WTC11 (cell line): ENCODE measurements at regions not wholly inside any gene's neighbourhood (a gene's known extent, or its start where the extent isn't known, plus 50 kb on each side); places are given as distances from the start of the nearest gene placed in this dataset.
A peak's percentile ranks its signal among the peaks of the same experiment; 100 is the strongest.

Experiments
- ATAC-seq: fragments of 200-7000 bp; cut with Tn5 transposase; 2 replicates; pipeline ENCODE4 v1.10.0; 2021; ENCODE audit warnings: mild to moderate bottlenecking, moderate library complexity
- CTCF ChIA-PET: fragments of 300-600 bp; sonication (Branson Sonifier 250); formaldehyde crosslinking; loops from one replicate; lab custom pipeline; 2021; ENCODE audit warnings: antibody characterized with exemption; lab: Charles Lee
- POLR2A ChIA-PET: fragments of 350-600 bp; sonication (Branson Sonifier 250); formaldehyde crosslinking; loops from one replicate; lab custom pipeline; 2021; ENCODE audit warnings: antibody characterized with exemption; lab: Charles Lee
- DNase-seq: peaks from one replicate; pipeline ENCODE4 v3.0.0; 2021; ENCODE audit warnings: low spot score
- H3K27ac Mint-ChIP-seq: 2 replicates; pipeline ENCODE4 v1.8.0; 2021; ENCODE audit warnings: mixed read lengths
- H3K27me3 Mint-ChIP-seq: 2 replicates; pipeline ENCODE4 v1.8.0; 2021; ENCODE audit warnings: low read depth, mild to moderate bottlenecking, moderate library complexity, mixed read lengths
- H3K36me3 Mint-ChIP-seq: 2 replicates; pipeline ENCODE4 v1.8.0; 2021; ENCODE audit warnings: mixed read lengths
- H3K4me1 Mint-ChIP-seq: 2 replicates; pipeline ENCODE4 v1.8.0; 2022; ENCODE audit warnings: mixed read lengths
- H3K4me3 Mint-ChIP-seq: 2 replicates; pipeline ENCODE4 v1.8.0; 2021; ENCODE audit warnings: mild to moderate bottlenecking, moderate library complexity, mixed read lengths
- H3K9me3 Mint-ChIP-seq: 2 replicates; pipeline ENCODE4 v1.8.0; 2021; ENCODE audit warnings: mixed read lengths
- CDX4 ChIP-seq: fragments of 250-450 bp; sonication (Bioruptor Pico); IDR thresholded peaks from 2 replicates; pipeline ENCODE4 v1.9.0; 2021; ENCODE audit warnings: moderate library complexity, mild to moderate bottlenecking, inconsistent platforms, borderline replicate concordance
- CTCF ChIP-seq: fragments of 200-600 bp; IDR thresholded peaks from 2 replicates; pipeline ENCODE4 v1.8.0; 2022; ENCODE audit warnings: antibody characterized with exemption
- FOXP1 ChIP-seq: sonication (generic); formaldehyde crosslinking; IDR thresholded peaks from 2 replicates; pipeline ENCODE4 v1.8.0; 2022; ENCODE audit warnings: missing genetic modification reagents, mild to moderate bottlenecking, moderate library complexity, borderline replicate concordance
- NFE2L1 ChIP-seq: sonication (generic); formaldehyde crosslinking; IDR thresholded peaks from 2 replicates; pipeline ENCODE4 v1.8.1; 2023; ENCODE audit warnings: missing genetic modification reagents
- RORB ChIP-seq: fragments of 250-450 bp; sonication (Bioruptor Pico); IDR thresholded peaks from 2 replicates; pipeline ENCODE4 v1.9.0; 2021; ENCODE audit warnings: mild to moderate bottlenecking
- ZNF416 ChIP-seq: fragments of 250-450 bp; sonication (Bioruptor Pico); IDR thresholded peaks from 2 replicates; pipeline ENCODE4 v1.9.0; 2021; ENCODE audit warnings: mild to moderate bottlenecking, inconsistent platforms
- ZNF425 ChIP-seq: fragments of 250-450 bp; sonication (Bioruptor Pico); conservative IDR thresholded peaks from 2 replicates; pipeline ENCODE4 v1.9.0; 2021; ENCODE audit warnings: mild to moderate bottlenecking
- ZNF532 ChIP-seq: fragments of 250-450 bp; sonication (Bioruptor Pico); IDR thresholded peaks from 2 replicates; pipeline ENCODE4 v1.9.0; 2021; ENCODE audit warnings: mild to moderate bottlenecking, borderline replicate concordance
- TF ChIP-seq, protein P1 (sequence below): sonication (generic); formaldehyde crosslinking; IDR thresholded peaks from 2 replicates; pipeline ENCODE4 v1.8.1; 2022; ENCODE audit warnings: missing genetic modification reagents, borderline replicate concordance
- TF ChIP-seq, protein P2 (sequence below): sonication (generic); formaldehyde crosslinking; IDR thresholded peaks from 2 replicates; pipeline ENCODE4 v1.8.1; 2023; ENCODE audit warnings: mild to moderate bottlenecking, missing genetic modification reagents, moderate library complexity
- TF ChIP-seq, protein P3 (sequence below): sonication (generic); formaldehyde crosslinking; IDR thresholded peaks from 2 replicates; pipeline ENCODE4 v1.8.1; 2023; ENCODE audit warnings: mild to moderate bottlenecking, missing genetic modification reagents, moderate library complexity
- TF ChIP-seq, protein P4 (sequence below): sonication (generic); formaldehyde crosslinking; IDR thresholded peaks from 2 replicates; pipeline ENCODE4 v1.8.0; 2022; ENCODE audit warnings: mild to moderate bottlenecking, missing genetic modification reagents

- ATAC-seq = peak; percentile 41; the same call in 1 of the 2 replicates
- CTCF ChIA-PET = no interaction called here
Measured at GRCh38 chr9:91043056-91043810, 241.6 kb downstream of the SYK start.

More at GRCh38 chr9:91043056-91043810, 241.6 kb downstream of the SYK start:
- no peaks in the 10 kb centered on the region for H3K27me3 Mint-ChIP-seq
- H3K36me3 Mint-ChIP-seq = no peaks in the 10 kb centered on the region
- TF ChIP-seq ZNF425 (no peak), NFE2L1 (CRISPR knock-in tag) (no peak), RORB (CRISPR knock-in tag) (no peak), CDX4 (no peak), ZNF416 (CRISPR knock-in tag) (no peak), FOXP1 (CRISPR knock-in tag) (no peak), ZNF532 (no peak), CTCF (no peak)
- TF ChIP-seq, protein P1, sequence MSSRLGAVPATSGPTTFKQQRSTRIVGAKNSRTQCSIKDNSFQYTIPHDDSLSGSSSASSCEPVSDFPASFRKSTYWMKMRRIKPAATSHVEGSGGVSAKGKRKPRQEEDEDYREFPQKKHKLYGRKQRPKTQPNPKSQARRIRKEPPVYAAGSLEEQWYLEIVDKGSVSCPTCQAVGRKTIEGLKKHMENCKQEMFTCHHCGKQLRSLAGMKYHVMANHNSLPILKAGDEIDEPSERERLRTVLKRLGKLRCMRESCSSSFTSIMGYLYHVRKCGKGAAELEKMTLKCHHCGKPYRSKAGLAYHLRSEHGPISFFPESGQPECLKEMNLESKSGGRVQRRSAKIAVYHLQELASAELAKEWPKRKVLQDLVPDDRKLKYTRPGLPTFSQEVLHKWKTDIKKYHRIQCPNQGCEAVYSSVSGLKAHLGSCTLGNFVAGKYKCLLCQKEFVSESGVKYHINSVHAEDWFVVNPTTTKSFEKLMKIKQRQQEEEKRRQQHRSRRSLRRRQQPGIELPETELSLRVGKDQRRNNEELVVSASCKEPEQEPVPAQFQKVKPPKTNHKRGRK (CRISPR knock-in tag) = no peak
- TF ChIP-seq, protein P2, sequence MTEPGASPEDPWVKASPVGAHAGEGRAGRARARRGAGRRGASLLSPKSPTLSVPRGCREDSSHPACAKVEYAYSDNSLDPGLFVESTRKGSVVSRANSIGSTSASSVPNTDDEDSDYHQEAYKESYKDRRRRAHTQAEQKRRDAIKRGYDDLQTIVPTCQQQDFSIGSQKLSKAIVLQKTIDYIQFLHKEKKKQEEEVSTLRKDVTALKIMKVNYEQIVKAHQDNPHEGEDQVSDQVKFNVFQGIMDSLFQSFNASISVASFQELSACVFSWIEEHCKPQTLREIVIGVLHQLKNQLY (CRISPR knock-in tag) = no peak
- TF ChIP-seq, protein P3, sequence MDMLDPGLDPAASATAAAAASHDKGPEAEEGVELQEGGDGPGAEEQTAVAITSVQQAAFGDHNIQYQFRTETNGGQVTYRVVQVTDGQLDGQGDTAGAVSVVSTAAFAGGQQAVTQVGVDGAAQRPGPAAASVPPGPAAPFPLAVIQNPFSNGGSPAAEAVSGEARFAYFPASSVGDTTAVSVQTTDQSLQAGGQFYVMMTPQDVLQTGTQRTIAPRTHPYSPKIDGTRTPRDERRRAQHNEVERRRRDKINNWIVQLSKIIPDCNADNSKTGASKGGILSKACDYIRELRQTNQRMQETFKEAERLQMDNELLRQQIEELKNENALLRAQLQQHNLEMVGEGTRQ (CRISPR knock-in tag) = no peak
- TF ChIP-seq, protein P4, sequence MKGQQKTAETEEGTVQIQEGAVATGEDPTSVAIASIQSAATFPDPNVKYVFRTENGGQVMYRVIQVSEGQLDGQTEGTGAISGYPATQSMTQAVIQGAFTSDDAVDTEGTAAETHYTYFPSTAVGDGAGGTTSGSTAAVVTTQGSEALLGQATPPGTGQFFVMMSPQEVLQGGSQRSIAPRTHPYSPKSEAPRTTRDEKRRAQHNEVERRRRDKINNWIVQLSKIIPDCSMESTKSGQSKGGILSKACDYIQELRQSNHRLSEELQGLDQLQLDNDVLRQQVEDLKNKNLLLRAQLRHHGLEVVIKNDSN (CRISPR knock-in tag) = no peak
- TF ChIP-seq, all 79 proteins: peak for 0
- no peak for DNase-seq
- Mint-ChIP-seq H3K27ac (no peak overlapping the region), H3K9me3 (no peaks in the 10 kb centered on the region), H3K4me3 (no peak overlapping the region), H3K4me1 (peaks cover 25% of the 10 kb centered on the region)
- POLR2A ChIA-PET = no interaction called here
